Aorta (tissue), 5 donors: ENCODE measurements at regions not wholly inside any gene's neighbourhood (a gene's known extent, or its start where the extent isn't known, plus 50 kb on each side); places are given as distances from the start of the nearest gene placed in this dataset.
A peak's percentile ranks its signal among the peaks of the same experiment; 100 is the strongest.
"Not testable (repeated sequence)": the region's sequence is repeated elsewhere in the genome, so short reads cannot be mapped to it uniquely, and the experiment has no call there.

Source experiments
- ATAC-seq: fragments of 200-7000 bp; cut with Tn5 transposase; one replicate; pipeline ENCODE4 v1.9.1; 2022; ENCODE audit warnings: moderate library complexity; ENCODE audit not compliant: low FRiP score
- DNase-seq, 2 donors: peaks; one replicate each; pipeline ENCODE4 v3.0.0-alpha.2; 2020
- H3K27ac ChIP-seq, 2 donors: one replicate each; pipeline ENCODE4 v1.5.1; 2013; ENCODE audit warnings: low read length in 2 of 2, mild to moderate bottlenecking in 2 of 2, moderate library complexity in 2 of 2, control low read depth in 1 of 2, inconsistent platforms in 1 of 2, low read depth in 1 of 2
- H3K27me3 ChIP-seq, 2 donors: one replicate each; pipeline ENCODE4 v1.6.1; 2013; ENCODE audit warnings: control low read depth in 1 of 2, low read length in 1 of 2, mild to moderate bottlenecking in 1 of 2, moderate library complexity in 1 of 2; ENCODE audit not compliant: insufficient read depth in 2 of 2, control insufficient read depth in 1 of 2
- H3K36me3 ChIP-seq, 2 donors: one replicate each; pipeline ENCODE4 v1.6.1; 2013; ENCODE audit warnings: control low read depth in 1 of 2, low read length in 1 of 2, mild to moderate bottlenecking in 1 of 2; ENCODE audit not compliant: insufficient read depth in 2 of 2, control insufficient read depth in 1 of 2
- H3K4me1 ChIP-seq, 2 donors: one replicate each; pipeline ENCODE4 v1.6.1; 2013; ENCODE audit warnings: low read length in 2 of 2, control low read depth in 1 of 2, mild to moderate bottlenecking in 1 of 2, moderate library complexity in 1 of 2; ENCODE audit not compliant: insufficient read depth in 2 of 2, control insufficient read depth in 1 of 2
- H3K4me3 ChIP-seq, 2 donors: one replicate each; pipeline ENCODE4 v1.5.1; 2013; ENCODE audit warnings: low read length in 2 of 2, control low read depth in 1 of 2, mild to moderate bottlenecking in 1 of 2
- H3K9me3 ChIP-seq: one replicate; pipeline ENCODE4 v1.6.1; 2013; ENCODE audit warnings: mild to moderate bottlenecking, low read length; ENCODE audit not compliant: control insufficient read depth
- WGBS, 2 donors: extraction: QIAGEN DNeasy Blood & Tissue Kit; methylation state at CpG; one replicate each; pipeline ENCODE4 v1.1.7; 2013; 5-methylcytosine and 5-hydroxymethylcytosine counted together
- intact Hi-C, 2 donors: fragments of 100-400 bp; cut with DNase I; formaldehyde crosslinking; loops; one replicate each; pipeline versions ENCODE4 v1.14.2 to v1.15.0; 2022
- donor health status: healthy with polysubstance abuse.
- donor health status: Bipolar disorder and iron deficiency.
- donor health status: DM: no; HTN: no; CAD: no.
- donor health status: DM: no; HTN: no; CAD: no.
- donor health status: DM: yes; HTN: yes; CAD: no.

DNA sequence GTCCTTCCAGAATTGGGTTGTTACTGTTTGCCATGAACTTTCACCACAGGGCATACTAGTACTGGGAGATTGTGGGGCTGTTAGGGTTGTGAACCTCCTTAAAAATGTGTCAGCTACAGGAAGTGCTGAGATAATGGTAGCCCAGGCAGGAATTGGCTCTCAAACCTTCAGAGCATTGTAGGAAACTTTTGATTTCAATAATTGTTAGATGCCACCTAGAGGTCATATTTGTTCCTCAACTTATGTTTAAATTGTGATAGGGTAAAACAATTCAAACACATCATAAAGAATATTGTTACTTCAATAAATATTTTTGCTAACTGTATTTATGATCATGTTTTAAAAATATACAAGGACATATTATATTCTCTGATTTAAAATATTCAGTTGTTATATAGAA lies 594.6 kb downstream of the ADCYAP1 start:
- H3K36me3 ChIP-seq = no peaks in the 10 kb centered on the region
- peaks cover 7% of the 10 kb centered on the region for H3K9me3 ChIP-seq
- no peak overlapping the region for H3K27ac ChIP-seq
- no peaks in the 10 kb centered on the region for H3K27me3 ChIP-seq
- DNase-seq (no peak), ATAC-seq (no peak)
- intact Hi-C loops = loop anchor here in 1 of 2 donors (10.0 kb wide), 1 partner anchor 634 kb away; no protein-coding TSS in a partner anchor
- no peak overlapping the region for H3K4me3 ChIP-seq
- H3K4me1 ChIP-seq = no peaks in the 10 kb centered on the region

GRCh38 chr18:1503847-1504246 lies 599.2 kb downstream of the ADCYAP1 start:
- intact Hi-C loops = no loop called here
- no peaks in the 10 kb centered on the region for H3K4me1 ChIP-seq
- no peaks in the 10 kb centered on the region for H3K9me3 ChIP-seq
- H3K27me3 ChIP-seq = peaks cover 0 to 1% of the 10 kb centered on the region in 2 donors
- DNase-seq (no peak), ATAC-seq (no peak)
- no peak overlapping the region for H3K27ac ChIP-seq
- H3K36me3 ChIP-seq = no peaks in the 10 kb centered on the region
- WGBS, 2 donors = 83 to 84% methylated on average over 4 of the region's 4 CpGs
- H3K4me3 ChIP-seq = no peak overlapping the region

DNA sequence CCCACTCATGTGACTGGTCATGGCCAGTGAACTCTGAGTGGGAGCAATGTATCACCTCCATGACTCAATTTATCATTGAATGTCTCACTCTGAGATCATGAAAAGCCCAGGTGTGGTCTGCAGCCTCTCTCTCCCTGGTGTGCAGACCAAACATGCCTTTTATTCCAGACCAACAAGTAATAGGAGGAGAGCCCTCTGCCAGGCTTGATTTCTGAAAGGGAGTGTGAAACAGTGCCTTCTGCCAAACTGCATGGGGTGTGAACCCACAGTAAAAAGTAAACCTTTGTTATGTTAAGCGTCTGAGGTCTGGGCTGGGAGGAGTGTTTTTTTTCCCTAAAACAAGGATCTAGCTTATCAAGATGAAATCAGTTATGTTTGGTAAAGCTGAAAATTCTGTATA lies 601.2 kb downstream of the ADCYAP1 start:
- intact Hi-C loops = no loop called here
- H3K27me3 ChIP-seq = peaks cover 0 to 1% of the 10 kb centered on the region in 2 donors
- H3K27ac ChIP-seq = no peak overlapping the region
- DNase-seq (no peak), ATAC-seq (no peak)
- H3K4me1 ChIP-seq = no peaks in the 10 kb centered on the region
- 11 to 19% methylated on average over 1 of the region's 1 CpG for WGBS, 2 donors
- H3K4me3 ChIP-seq = no peak overlapping the region
- H3K9me3 ChIP-seq = no peaks in the 10 kb centered on the region
- no peaks in the 10 kb centered on the region for H3K36me3 ChIP-seq

DNA sequence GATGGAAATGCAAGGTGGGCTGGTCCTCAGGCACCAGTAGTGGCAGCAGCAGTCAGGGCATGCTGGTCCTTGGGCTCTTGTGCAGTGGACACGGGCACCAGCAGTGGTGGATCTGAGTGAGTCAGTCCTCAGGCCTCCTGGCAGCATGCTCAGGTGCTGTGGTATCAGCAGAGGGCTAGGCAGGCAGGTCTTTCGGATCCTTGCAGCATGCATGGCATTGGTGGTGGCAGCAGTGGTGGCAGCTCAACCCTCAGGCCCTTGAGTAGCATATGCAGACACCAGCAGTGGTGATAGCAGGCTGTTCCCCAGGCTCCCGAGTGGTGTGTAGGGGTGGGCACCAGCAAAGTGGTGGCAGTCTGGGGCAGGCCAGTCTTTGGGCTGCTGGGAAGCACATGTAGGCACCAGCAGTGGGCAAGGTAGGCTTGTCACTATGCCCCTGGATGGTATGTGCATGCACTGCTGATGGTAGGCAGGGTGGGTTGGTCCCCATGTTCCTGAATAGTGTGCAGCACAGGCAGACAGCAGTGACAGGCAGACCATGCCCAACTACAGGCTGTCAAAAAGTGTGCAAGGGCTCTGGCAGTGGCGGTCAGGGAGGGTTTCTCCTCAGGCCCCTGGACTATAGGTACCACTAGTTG lies 606.0 kb downstream of the ADCYAP1 start:
- Histone ChIP-seq H3K9me3 (no peaks in the 10 kb centered on the region), H3K4me1 (no peaks in the 10 kb centered on the region), H3K27me3 (peaks cover 0 to 1% of the 10 kb centered on the region in 2 donors), H3K27ac (no peak overlapping the region), H3K4me3 (no peak overlapping the region), H3K36me3 (no peaks in the 10 kb centered on the region)
- DNase-seq (no peak), ATAC-seq (peak; percentile 55)
- WGBS, 2 donors = 80 to 81% methylated on average over 4 of the region's 4 CpGs
- intact Hi-C loops = no loop called here

GRCh38 chr18:1511619-1512311 lies 607.1 kb downstream of the ADCYAP1 start:
- Histone ChIP-seq H3K4me1 (no peaks in the 10 kb centered on the region), H3K4me3 (no peak overlapping the region), H3K9me3 (no peaks in the 10 kb centered on the region), H3K36me3 (no peaks in the 10 kb centered on the region), H3K27me3 (peaks cover 0 to 1% of the 10 kb centered on the region in 2 donors), H3K27ac (no peak overlapping the region)
- WGBS, 2 donors = 47 to 55% methylated on average over 7 of the region's 7 CpGs
- ATAC-seq (no peak), DNase-seq (no peak)
- intact Hi-C loops = no loop called here

DNA sequence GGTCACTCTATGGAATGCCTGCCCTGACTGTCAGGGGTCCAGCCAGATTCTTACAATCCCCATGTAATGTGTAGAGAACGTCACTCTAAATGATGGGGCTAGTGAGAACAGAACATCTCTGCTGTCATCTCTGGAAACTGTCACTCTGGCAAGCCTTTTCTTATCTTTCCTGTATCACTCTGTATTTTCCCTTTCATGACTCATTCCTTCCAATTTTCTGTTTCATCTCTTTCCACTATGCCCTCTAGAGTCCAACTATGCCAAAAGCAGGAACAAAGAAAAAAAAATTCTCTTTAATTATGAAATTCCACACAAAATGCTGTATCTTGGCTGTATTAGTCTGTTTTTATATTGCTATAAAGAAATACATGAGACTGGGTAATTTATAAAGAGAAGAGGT lies 608.8 kb downstream of the ADCYAP1 start:
- Histone ChIP-seq H3K4me1 (no peaks in the 10 kb centered on the region), H3K36me3 (no peaks in the 10 kb centered on the region), H3K9me3 (no peaks in the 10 kb centered on the region), H3K27me3 (no peaks in the 10 kb centered on the region), H3K4me3 (no peak overlapping the region), H3K27ac (no peak overlapping the region)
- WGBS, 2 donors = 37 to 58% methylated on average over 1 of the region's 1 CpG
- no peak for DNase-seq
- intact Hi-C loops = no loop called here
- ATAC-seq = no peak

GRCh38 chr18:1521588-1522248 lies 617.0 kb downstream of the ADCYAP1 start:
- WGBS, 2 donors = 86 to 88% methylated on average over 22 to 30 of the region's 30 CpGs
- not testable (repeated sequence) for H3K4me1 ChIP-seq

DNA sequence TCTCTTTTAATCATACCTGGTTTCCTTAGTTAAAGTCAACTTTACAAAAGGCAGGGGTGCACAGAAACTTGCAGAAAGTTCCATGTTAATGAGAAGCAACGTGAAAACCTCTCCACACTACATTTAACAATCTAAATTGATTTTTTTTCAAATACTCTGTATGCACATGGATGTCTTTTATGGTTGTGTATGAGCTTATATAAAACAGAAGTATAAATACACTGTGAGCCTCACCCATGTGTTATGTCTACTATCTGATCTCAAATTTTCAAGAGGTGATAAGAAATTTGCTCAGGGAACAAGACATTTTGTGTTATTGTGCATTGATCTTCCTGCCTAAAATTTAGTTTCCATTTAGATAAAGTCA lies 617.6 kb downstream of the ADCYAP1 start:
- intact Hi-C loops = no loop called here
- Histone ChIP-seq H3K27ac (no peak overlapping the region), H3K27me3 (no peaks in the 10 kb centered on the region), H3K4me1 (no peaks in the 10 kb centered on the region), H3K4me3 (no peak overlapping the region), H3K36me3 (no peaks in the 10 kb centered on the region), H3K9me3 (no peaks in the 10 kb centered on the region)
- no peak for DNase-seq
- WGBS, 2 donors = 50 to 70% methylated on average over 1 of the region's 1 CpG
- ATAC-seq = no peak

More at GRCh38 chr18:1521588-1522248, 617.0 kb downstream of the ADCYAP1 start:
- H3K27me3 ChIP-seq, H3K4me3 ChIP-seq, ATAC-seq, H3K9me3 ChIP-seq, H3K36me3 ChIP-seq, DNase-seq, intact Hi-C loops, H3K27ac ChIP-seq: not testable (repeated sequence)

- intact Hi-C loops = no loop called here
- Histone ChIP-seq H3K4me1 (no peaks in the 10 kb centered on the region), H3K27ac (no peak overlapping the region), H3K27me3 (peaks cover 0 to 1% of the 10 kb centered on the region in 2 donors), H3K36me3 (no peaks in the 10 kb centered on the region), H3K9me3 (no peaks in the 10 kb centered on the region), H3K4me3 (no peak overlapping the region)
- DNase-seq (no peak), ATAC-seq (no peak)
- WGBS, 2 donors = 42 to 43% methylated on average over 1 of the region's 1 CpG
Observed at GRCh38 chr18:1526991-1527390, 622.3 kb downstream of the ADCYAP1 start.
